Activated CD4-positive, alpha-beta T cell treated with anti-CD3 and anti-CD28 coated beads, Interleukin-2, amount 50 U/mL, for 24 hours (primary cell): ENCODE measurements at regions not wholly inside any gene's neighbourhood (a gene's known extent, or its start where the extent isn't known, plus 50 kb on each side); places are given as distances from the start of the nearest gene placed in this dataset.
A peak's percentile ranks its signal among the peaks of the same experiment; 100 is the strongest.
"Not testable (repeated sequence)": the region's sequence is repeated elsewhere in the genome, so short reads cannot be mapped to it uniquely, and the experiment has no call there.

Experiments
- DNase-seq, 2 donors: peaks; one replicate each; pipeline ENCODE4 v3.0.0-alpha.2; 2020; ENCODE audit warnings: low read depth in 1 of 2, low spot score in 1 of 2

DNA sequence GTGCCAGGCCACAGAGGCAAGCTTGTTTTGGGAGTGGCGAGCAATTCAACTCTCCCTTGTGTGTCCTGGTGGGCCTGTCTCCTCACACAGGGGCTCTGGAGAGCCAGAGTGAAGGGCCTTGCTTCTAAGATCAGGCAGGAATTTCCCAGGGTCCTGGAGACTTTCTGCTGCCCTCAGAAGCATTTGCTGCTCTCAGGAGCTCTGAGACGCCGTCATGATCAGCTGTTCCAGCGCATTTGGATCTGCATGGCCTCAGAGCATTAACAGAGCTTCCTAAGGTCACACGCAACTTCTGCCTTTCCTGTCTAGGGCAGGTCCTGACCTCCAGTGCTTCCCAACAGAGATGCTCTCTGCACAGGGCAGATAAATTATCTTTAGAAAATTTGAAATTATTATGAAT is 52.2 kb upstream of the C10orf90 start:
- DNase-seq = no peak

DNA sequence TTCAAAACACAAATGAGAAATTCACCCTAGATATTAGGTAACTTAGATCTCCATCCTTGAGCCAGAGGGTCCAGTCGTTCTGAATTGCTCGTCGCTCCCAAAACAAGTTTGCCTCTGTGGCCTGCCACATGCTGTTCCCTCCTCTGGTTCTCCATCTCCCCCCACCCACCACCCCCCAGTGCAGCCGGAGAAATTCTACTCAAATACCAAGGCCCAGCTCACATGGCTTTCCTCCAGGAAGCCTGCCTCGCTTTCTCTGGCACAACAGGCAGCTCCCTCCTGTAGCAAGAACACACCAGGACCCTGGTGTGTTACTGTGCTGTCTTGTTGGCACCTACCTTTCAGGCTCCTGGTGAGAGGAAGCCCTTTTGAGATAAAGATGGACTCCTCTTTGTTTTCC is 52.7 kb upstream of the C10orf90 start:
- DNase-seq = no peak

DNA sequence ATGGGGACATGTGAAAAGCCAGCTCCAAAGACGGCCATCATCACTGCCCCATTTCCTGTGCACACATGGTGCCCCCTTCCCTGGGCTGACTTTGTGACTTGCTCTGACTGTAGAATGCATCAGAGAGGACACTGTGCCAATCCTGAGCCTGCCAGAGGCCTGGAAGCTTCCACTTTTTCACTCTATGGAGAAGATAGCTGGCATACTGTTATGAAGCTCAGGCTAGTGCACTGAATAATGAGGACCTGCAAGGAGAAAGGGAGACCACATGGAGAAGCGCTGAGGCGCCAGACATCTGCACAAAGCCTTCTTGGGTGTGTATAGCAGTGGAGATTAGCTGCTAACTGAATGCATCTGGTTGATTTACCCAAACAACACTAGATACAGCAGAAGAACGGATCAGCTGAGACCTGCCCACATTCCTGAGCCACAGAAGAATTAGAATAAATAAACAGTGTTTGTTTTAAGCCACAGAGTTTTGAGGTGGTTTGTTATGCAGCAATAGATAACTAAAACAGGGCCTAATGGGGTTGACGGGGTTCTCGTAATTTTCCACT is 58.9 kb upstream of the C10orf90 start:
- DNase-seq = no peak

DNA sequence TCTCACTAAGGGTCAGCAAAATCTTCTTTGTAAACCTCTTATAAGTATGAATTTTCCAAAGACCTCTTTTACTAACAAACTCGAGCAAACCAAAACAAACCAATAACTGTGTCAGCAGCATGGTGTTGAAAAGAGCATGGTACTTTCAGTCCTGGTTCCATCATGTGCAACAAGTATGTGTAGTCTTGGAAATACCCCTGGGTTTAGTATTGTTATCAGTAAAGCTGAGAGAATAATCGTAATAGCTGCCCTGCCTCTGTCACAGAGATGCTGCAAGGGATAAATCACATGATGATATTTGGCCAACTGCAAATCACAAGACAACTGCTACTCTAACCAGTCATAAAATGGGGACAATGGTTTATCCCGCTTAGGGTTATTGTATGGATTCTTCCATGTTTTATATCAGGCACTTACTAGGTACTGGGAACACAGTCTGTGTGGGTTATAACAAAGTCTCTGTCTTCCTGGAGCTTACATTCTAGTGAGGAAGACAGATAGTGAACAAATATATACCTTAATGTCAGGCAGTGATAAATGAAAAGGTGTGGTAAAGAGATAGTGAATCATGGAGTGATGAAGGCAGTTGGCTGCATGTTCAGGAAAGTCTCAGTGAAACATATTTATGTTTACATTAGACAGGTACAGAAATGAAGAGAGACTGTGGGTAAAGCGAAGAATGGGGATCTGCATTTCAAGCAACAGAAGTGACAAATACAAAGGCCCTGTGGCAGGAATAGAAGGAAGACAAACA is 60.5 kb upstream of the C10orf90 start:
- no peak for DNase-seq

DNA sequence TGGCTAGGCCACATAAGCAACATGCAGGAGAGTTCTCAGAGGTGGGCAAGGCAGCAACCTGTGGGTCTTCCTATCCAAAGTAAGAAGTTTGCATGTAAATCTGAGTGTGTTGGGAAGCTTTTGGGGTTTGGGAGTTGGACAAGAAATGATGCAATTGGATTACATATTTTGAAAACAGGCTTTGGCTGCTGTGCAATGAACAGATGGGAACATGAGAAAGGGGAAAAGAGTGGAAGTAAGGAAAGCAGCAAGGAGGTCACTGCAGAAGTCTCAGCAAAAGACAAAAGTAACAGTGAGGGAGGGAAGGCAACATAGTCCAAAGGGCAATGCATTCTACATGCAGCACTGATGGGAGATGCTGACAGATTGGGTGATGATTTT is 61.1 kb upstream of the C10orf90 start:
- DNase-seq = no peak

DNA sequence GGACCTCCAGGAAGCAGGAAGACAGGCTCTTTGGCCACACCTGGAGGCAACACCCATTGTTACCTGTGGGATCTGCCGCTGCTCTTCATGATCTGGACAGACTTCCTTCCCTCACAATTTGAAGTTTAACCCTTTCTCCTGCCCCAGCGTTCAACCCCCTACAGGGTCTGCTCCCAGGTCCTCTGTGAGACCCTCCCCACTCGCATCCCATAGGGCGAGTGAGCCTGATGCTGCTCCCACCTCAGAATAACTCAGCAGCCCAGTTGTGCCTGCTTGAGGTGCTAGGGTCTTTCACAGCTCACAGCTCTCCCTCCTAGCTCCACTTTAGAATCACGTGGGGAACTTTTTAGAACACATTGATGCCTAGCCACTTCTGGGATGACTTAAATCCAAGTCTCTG is 61.8 kb upstream of the C10orf90 start:
- no peak for DNase-seq

DNA sequence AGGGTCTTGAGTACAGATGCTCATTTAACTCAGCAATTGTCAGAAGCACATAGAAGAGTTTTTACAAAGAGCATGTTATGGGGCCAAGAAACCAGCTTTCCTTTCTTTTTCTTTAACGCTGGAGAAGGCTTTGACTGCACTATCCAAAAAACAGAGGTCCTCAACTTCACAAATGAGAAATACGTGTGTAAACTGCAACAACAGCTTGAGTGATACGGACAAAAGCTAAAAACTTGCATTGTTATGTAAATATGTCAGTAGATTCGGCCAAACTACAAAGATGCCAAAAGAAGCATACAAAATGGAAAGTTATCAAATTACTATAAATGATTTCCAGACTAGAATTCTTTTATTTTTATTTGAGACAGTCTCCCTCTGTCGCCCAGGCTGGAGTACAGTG is 62.4 kb upstream of the C10orf90 start:
- DNase-seq = no peak

DNA sequence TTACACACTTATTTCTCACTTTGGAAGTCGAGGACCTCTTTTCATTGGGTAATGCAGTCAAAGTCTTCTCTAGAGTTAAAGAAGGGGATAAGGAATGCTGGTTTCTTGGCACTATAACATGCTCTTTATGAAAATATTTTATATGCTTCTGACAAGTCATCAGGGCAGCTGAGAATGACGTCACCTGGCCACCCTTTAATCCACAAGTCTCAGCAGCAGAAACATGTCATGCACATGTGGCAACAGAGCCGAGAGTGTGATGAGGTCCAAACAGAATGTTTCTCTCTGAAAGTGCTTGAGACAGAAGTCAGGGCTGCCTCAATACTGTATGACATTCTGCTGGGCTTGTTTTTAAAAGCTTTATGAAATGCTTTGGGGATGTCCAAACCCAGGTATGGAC is 63.5 kb upstream of the C10orf90 start:
- DNase-seq = no peak

DNA sequence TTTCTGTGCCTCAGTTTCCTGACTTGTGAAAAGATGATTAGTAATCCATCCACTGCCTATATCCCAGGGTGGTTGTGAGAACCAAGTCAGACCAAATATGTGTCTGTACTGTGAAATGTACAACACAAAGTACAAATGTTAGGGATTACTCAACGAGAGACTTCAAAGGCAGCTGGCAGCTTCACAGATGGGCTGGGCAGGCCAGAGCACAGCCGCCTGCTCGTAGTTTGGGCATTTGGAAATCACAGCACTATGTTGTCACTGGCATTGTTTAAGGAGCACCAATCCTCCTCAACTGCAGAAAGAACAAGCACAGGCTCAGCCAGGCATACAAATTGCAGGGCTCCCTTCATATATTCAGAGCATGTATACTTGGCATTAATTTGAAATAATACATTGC is 64.5 kb upstream of the C10orf90 start:
- DNase-seq = no peak

DNA sequence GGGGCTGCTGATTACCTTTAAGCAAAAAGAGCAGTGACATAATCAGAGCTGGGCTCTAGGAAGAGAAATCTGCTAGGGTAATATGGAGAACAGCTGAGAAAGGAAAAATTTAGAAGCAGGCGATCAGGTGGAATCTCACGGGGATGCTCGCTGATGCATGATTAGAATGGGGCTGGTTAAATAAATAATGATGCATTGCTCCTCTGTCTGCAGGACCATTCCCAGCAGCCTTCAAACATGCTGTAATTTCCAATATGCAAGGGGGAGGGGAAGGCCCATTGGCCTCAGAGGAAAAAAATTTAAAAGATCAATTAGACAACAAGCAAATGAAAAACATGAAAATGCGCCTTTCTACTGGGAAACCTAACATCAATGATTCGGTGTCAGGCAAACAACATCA is 65.6 kb upstream of the C10orf90 start:
- no peak for DNase-seq

DNA sequence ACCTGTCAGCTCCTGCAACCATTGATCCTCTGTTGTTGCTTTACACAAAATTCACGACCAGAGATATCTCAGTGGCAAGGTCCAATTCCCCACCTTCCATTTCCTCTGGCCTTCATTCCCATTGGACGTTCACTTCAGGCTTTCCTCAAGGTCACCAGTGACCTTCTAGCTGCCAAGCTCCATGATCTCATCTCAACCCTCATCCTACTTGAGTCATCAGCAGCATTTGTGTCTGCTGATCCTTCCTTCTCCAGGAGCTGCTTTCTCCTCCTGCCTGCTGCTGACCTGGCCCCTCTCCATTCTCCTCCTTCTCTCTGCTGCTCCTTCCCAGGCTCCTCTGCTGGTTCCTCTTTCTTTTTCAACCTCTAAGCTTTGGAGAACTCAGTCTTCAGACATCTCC is 66.2 kb upstream of the C10orf90 start:
- no peak for DNase-seq

DNA sequence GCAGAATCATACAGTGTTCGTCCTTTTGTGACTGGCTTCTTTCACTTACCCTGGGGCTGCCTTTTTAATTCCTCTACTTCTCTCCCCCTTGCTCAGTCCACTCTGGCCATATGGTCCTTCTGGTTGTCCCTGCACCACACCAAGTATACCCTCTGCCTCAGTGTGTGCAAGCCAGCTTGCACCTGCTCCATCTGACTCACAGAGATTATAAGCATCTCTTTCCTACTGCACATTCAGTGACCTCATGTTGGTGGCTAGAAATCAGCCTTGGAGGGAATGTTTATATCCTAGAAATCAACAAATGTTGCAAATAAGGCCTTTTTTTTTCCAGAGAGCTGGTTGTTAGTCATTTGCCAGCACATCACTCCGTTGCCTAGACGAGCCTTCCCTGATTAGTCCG is 67.5 kb upstream of the C10orf90 start:
- DNase-seq = no peak

DNA sequence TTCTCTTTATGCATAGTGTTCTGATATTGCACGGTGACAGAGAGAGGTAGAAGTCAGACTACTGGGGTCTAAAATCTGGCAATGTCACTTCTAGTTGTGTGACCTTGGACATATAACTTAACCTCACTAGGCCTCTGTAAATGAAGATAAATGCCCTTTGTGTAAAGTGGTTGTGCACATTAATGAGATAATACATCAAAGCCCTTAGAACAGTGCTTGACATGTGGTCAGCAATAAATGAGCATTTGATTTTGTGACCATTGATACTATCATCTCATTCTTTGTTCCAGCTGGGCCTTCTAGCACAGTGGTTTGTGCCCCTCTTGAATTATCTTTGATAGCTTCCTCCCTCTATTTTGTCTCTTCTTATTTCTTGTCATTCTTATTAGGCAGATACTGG is 74.1 kb upstream of the C10orf90 start:
- no peak for DNase-seq

DNA sequence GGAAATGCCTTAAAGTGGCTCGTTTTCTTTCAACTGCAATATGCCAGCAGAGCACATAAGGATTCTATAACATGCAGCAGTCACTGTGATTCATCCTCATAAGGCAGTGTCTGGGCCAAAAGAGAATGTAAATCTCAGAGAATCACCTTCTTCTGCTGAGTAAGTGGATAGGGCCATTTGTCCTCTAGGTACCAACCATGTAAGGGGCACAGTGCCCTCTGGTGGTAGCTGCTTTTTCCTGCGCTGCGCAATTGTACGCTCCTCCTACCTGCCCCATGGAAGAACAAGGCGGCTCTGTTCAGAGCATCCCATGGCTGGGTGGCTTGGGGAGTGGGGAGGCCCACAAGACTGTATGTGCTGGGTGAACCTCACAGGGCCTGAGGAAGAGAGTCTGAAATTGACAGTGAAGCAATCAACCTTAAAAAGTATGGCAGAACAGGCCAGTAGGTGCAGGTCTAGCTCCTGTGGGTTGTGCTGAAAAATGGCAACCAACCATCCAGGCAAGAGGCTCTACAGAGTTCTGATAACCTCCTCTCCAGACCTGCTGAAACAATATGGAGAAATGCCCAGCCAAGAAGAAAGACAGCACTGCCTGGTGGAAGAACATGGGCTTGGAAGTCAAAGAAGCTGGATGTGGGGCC is 78.6 kb upstream of the C10orf90 start:
- DNase-seq = peak; percentile 4 to 26

DNA sequence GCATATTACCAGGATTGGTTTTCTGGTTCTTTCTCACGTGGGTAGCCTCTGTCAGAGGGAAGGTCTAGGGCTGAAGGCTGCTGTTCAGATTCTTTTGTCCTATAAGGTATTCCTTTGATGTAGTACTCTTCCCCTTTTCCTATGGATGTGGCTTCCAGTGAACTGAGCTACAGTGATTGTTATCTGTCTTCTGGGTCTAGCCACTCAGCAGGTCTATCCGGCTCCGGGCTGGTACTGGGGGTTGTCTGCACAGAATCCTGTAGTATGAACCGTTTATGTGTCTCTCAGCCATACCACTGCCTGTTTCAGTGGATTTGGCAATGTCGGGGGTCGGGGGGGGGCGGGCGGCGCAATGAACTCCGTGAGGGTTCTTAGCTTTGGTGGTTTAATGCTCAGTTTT is 84.5 kb upstream of the C10orf90 start:
- no peak for DNase-seq

DNA sequence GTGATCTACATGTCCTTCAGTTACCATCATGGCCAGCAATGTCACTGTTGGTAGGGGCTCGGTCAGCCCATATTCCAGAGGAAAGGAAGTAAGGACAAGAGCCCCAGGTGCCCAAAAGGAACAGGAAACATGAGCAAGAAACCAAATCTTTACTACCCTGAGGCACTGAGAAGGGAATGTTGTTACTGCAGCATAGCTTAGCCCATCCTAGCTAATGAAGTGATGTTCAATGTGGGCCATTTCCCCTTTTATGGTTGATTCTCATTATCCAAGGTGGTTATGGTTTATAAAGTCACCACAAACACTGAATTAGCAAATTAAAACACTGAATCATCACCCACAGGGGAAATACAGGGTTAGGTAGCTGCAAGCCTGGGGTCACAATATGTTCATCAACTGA is 88.4 kb upstream of the C10orf90 start:
- DNase-seq = no peak

DNA sequence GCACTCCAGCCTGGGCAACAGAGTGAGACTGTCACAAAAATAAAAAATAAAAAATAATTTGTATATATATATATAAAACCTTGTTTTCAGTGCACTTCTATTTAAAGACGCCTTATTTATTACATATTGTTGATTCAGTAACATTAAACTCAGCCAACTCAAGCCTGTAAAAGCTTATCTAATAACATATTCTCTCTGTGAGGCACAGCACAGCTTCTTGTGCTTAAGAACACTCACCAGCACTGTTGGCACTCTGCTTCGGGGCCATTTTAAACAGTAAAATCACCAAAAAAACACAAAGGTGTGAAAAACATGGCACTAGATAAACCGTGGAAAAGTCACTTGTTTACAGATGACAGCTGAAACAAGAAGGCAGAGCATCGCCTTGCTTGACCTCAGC is 89.0 kb upstream of the C10orf90 start:
- DNase-seq = no peak

DNA sequence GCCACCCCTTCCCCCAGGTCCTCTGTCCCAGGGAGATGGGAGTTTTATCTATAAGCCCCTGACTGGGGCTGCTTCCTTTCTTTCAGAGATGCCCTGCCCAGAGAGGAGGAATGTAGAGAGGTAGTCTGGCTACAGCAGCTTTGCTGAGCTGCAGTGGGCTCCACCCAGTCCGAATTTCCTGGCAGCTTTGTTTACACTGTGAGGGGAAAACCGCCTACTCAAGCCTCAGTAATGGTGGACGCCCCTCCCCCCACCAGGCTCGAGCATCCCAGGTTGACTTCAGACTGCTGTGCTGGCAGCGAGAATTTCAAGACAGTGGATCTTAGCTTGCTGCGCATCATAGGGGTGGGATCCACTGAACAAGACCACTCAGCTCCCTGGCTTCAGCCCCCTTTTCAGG is 96.2 kb upstream of the C10orf90 start:
- not testable (repeated sequence) for DNase-seq

DNA sequence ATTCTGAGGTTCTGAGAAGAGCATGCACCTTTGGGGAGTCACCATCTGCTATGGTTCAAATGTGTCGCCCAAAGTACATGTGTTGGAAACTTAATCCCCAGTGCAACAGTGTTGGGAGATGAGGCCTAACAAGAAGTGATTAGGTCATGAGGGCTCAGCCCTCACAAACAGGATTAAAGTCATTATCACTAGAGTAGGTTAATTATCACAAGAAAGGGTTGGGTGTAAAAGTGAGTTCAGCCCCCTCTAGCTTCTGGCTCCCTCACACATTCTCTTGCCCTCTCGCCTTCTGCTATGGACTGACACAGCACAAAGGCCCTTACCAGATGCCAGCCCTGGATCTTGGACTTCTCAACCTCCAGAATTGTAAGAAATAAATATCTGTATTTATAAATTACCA is 100.3 kb upstream of the C10orf90 start:
- DNase-seq = no peak

DNA sequence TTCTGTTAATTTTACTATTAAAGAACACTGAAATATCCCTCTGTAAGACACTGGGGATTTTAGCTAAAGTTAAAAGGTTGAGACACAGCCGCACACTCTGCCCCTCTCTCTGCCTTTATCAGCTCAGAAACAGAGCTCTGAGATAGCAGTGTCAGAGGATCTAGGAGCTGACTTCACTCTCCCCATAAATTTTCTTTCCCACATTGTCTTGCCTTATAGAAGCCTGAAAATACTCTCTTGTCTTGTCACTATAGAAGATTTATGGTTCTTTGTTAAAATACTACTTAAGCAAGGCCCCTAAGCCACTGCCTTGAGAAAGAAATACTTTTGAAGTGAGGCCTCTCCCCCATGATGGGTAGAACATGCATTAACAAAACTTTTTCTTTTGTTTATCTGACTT is 105.7 kb upstream of the C10orf90 start:
- DNase-seq = no peak

DNA sequence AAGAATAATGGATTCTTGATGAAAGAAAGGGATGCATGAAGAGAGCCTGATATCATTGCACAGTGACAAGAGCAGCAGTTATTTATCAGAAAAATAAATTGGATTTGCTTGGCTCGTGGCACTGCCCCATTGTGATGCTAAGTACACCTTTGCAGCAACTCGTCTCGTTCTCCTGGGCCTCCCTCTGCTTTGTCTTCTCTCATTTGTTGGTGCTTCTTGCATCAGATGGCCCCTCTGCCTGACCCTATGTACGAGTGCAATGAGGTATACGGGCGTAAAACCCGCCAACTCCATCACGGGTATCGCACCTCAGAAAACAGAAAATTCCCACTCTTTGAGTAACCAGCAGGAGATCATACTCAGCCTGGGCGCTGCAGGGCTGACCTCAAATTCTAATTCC is 107.2 kb upstream of the C10orf90 start:
- DNase-seq = no peak

DNA sequence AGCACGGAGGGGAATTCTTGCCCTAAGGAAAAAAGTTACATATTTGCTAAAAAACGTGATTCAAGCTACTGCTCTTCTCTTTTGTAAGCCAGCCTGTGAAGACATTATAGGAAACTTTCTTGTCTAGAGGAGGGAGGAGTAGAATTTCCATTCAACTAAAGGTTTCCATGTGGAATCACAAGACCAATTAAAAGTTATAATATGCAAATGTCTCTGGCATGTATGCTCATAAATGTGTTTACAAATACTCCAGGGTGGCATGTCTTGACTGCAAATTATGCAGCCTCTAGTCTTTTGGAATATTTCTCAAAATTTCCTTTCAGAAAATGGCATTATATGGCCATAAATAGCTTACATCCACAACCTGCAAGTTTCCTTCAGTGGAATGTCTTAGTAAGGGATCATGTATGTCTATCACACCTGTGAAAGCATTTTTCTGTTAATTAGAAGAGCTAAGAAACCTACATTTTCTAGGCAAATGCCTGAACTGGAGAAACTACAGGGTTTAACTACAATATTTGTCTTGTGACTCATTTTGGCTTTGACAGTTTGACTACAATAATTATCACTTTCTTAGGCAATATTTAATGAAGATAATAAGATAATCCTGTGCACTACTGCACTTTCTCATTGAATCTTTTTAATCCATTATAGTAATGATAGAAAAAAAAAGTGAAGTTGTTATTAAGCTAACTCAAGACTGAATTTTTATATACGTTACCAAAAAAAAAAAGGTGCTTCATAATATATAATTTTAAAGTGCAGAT is 111.1 kb upstream of the C10orf90 start:
- no peak for DNase-seq
